HepG2 (cell line): ENCODE measurements at regions not wholly inside any gene's neighbourhood (a gene's known extent, or its start where the extent isn't known, plus 50 kb on each side); places are given as distances from the start of the nearest gene placed in this dataset.

Experiments
- ATAC-seq: fragments of 200-7000 bp; cut with Tn5 transposase; 3 replicates; pipeline ENCODE4 v1.9.1; 2020; ENCODE audit warnings: mild to moderate bottlenecking, moderate library complexity
- BruUV-seq: library from RNA; stranded (reverse); fragments of 400-500 nt; replicated peaks from 2 replicates; lab custom pipeline; 2021; lab: Mats Ljungman, UMichigan
- CTCF ChIA-PET: fragments of 300-600 bp; formaldehyde crosslinking; extraction: SDS; loops from one replicate; lab custom pipeline; 2021; ENCODE audit warnings: low total read pairs, inconsistent platforms, low intra/inter-chr PET ratio; lab: Yijun Ruan, JAX
- POLR2A ChIA-PET: fragments of 350-600 bp; sonication (Branson Sonifier 250); formaldehyde crosslinking; loops from one replicate; lab custom pipeline; 2020; ENCODE audit warnings: antibody characterized with exemption, inconsistent platforms; lab: Yijun Ruan, JAX
- DNase-seq: peaks from one replicate; pipeline ENCODE4 v3.0.0-alpha.2; 2015; ENCODE audit warnings: low spot score
- FAIRE-seq: peaks from 3 replicates; lab custom pipeline; 2011; peaks lifted over from hg19 to GRCh38; lab: Jason Lieb, UNC
- H2AFZ ChIP-seq: one replicate; pipeline ENCODE4 v1.6.1; 2011; ENCODE audit warnings: low read length, inconsistent platforms
- H3K27ac ChIP-seq: fragments of 300-600 bp; 3 replicates; pipeline ENCODE4 v1.8.0; 2011; ENCODE audit warnings: mixed run types, mild to moderate bottlenecking, mixed read lengths, low read length, inconsistent platforms; ENCODE audit not compliant: insufficient read depth; ENCODE audit errors: extremely low read length
- H3K27me3 ChIP-seq, 2 experiments: fragments of 200-600 bp in 1 of 2; 2 replicates in 1 of 2; 3 replicates in 1 of 2; pipeline versions ENCODE4 v1.6.0 to v1.8.0; 2011; ENCODE audit warnings: low read length in 2 of 2, mild to moderate bottlenecking in 2 of 2, moderate library complexity in 2 of 2, inconsistent platforms in 1 of 2; ENCODE audit not compliant: insufficient read depth in 2 of 2, control insufficient read depth in 1 of 2
- H3K36me3 ChIP-seq, 2 experiments: fragments of 200-600 bp in 1 of 2; replicated peaks in 1 of 2; 2 replicates in 1 of 2; 3 replicates in 1 of 2; pipeline versions ENCODE4 v1.5.1 to v1.8.0; 2011; ENCODE audit warnings: low read length in 2 of 2, inconsistent platforms in 1 of 2; ENCODE audit not compliant: insufficient read depth in 2 of 2, control insufficient read depth in 1 of 2
- H3K4me1 ChIP-seq: 2 replicates; pipeline ENCODE4 v1.5.1; 2012; ENCODE audit warnings: low read length, inconsistent platforms; ENCODE audit not compliant: insufficient read depth
- H3K4me2 ChIP-seq: 2 replicates; pipeline ENCODE4 v1.6.0; 2011; ENCODE audit warnings: low read depth, low read length, inconsistent platforms
- H3K4me3 ChIP-seq, 3 experiments: fragments of 200-600 bp in 1 of 3; sonication (generic), shearing (Covaris generic) in 1 of 3; replicated peaks in 1 of 3; 2 replicates each; pipeline ENCODE4 v1.5.1; 2011 to 2016; ENCODE audit warnings: low read length in 3 of 3, inconsistent platforms in 2 of 3, low read depth in 2 of 3, mild to moderate bottlenecking in 2 of 3, control low read depth in 1 of 3, mixed read lengths in 1 of 3; ENCODE audit not compliant: insufficient read depth in 1 of 3
- H3K79me2 ChIP-seq: one replicate; pipeline ENCODE4 v1.6.1; 2011; ENCODE audit warnings: low read length, inconsistent platforms; ENCODE audit not compliant: insufficient read depth
- H3K9ac ChIP-seq: 2 replicates; pipeline ENCODE4 v1.6.0; 2011; ENCODE audit warnings: mild to moderate bottlenecking, low read depth, low read length, inconsistent platforms; ENCODE audit not compliant: insufficient read depth
- H3K9me3 ChIP-seq: 2 replicates; pipeline ENCODE4 v1.5.1; 2012; ENCODE audit warnings: mild to moderate bottlenecking, low read length
- H4K20me1 ChIP-seq: 2 replicates; pipeline ENCODE4 v1.6.0; 2011; ENCODE audit warnings: inconsistent platforms, mild to moderate bottlenecking, low read length, moderate library complexity; ENCODE audit not compliant: insufficient read depth
- BCL6 ChIP-seq: IDR thresholded peaks from 2 replicates; pipeline ENCODE4 v1.6.1; 2016; ENCODE audit warnings: missing genetic modification reagents, missing compliant biosample characterization
- ISL2 ChIP-seq: sonication (generic); formaldehyde crosslinking; IDR thresholded peaks from 2 replicates; pipeline ENCODE4 v1.5.0; 2020; ENCODE audit warnings: missing genetic modification reagents
- MEIS1 ChIP-seq: sonication (generic); formaldehyde crosslinking; IDR thresholded peaks from 2 replicates; pipeline ENCODE4 v1.9.0; 2021; ENCODE audit warnings: mild to moderate bottlenecking, missing genetic modification reagents, moderate library complexity, borderline replicate concordance
- NFIC ChIP-seq: IDR thresholded peaks from 2 replicates; pipeline ENCODE4 v1.6.1; 2012; ENCODE audit warnings: mild to moderate bottlenecking, low read length, inconsistent platforms
- NR1H2 ChIP-seq: sonication (generic); formaldehyde crosslinking; IDR thresholded peaks from 2 replicates; pipeline ENCODE4 v1.8.1; 2022; ENCODE audit warnings: low read depth, missing genetic modification reagents, borderline replicate concordance
- RFX3 ChIP-seq: IDR thresholded peaks from 2 replicates; pipeline ENCODE4 v1.6.1; 2016; ENCODE audit warnings: missing biosample characterization, missing genetic modification reagents
- STAG1 ChIP-seq: sonication (generic); formaldehyde crosslinking; IDR thresholded peaks from 2 replicates; pipeline ENCODE4 v1.4.0; 2020; ENCODE audit warnings: missing genetic modification reagents
- STAT5B ChIP-seq: sonication (generic); formaldehyde crosslinking; IDR thresholded peaks from 2 replicates; pipeline ENCODE4 v1.4.0; 2020; ENCODE audit warnings: missing genetic modification reagents
- ZNF44 ChIP-seq: sonication (generic); formaldehyde crosslinking; IDR thresholded peaks from 2 replicates; pipeline ENCODE4 v1.5.1; 2020; ENCODE audit warnings: mild to moderate bottlenecking, missing genetic modification reagents
- WGBS: methylation state at CpG from one replicate; pipeline ENCODE4 v1.1.6; 2017; ENCODE audit warnings: low lambda C conversion rate; 5-methylcytosine and 5-hydroxymethylcytosine counted together
- in situ Hi-C: cut with HindIII; loops from 2 replicates; pipeline ENCODE4 v1.10.0; 2017; ENCODE audit warnings: low pct_unique_long_range_greater_than_20kb; ENCODE audit not compliant: extremely low pct_ligation_motif_present
- intact Hi-C: fragments of 100-400 bp; cut with micrococcal nuclease; formaldehyde crosslinking; loops from one replicate; pipeline ENCODE4 v1.10.0; 2022; ENCODE audit not compliant: unreplicated experiment
- TF ChIP-seq, protein P1 (sequence below): sonication (generic); formaldehyde crosslinking; IDR thresholded peaks from 2 replicates; pipeline ENCODE4 v1.5.1; 2020; ENCODE audit warnings: mild to moderate bottlenecking, moderate library complexity, missing genetic modification reagents
- TF ChIP-seq, protein P2 (sequence below): sonication (generic); formaldehyde crosslinking; conservative IDR thresholded peaks from 2 replicates; pipeline ENCODE4 v1.4.0; 2020; ENCODE audit warnings: mild to moderate bottlenecking, missing genetic modification reagents, moderate library complexity
- TF ChIP-seq, protein P3 (sequence below): sonication (generic); formaldehyde crosslinking; IDR thresholded peaks from 2 replicates; pipeline ENCODE4 v1.8.1; 2023; ENCODE audit warnings: missing genetic modification reagents, inconsistent platforms, borderline replicate concordance

DNA sequence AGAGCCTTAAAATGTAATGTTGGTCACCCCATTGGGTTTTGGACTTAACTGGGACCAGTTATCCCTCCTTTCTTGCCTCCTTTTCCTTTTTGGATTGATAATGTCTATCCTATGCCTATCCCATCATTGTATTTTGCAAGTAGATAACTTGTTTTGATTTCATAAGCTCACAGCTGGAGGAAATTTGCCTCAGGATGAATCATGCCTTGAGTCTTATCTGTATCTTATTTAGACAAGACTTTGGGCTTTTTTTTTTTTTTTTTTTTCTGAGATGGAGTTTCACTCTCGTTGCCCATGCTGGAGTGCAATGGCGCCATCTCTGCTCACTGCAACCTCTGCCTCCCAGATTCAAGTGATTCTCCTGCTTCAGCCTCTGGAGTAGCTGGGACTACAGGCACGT is 443.3 kb downstream of the DNAH5 start:
- DNase-seq = no peak
- H3K79me2 ChIP-seq = no peaks in the 10 kb centered on the region
- no peak for FAIRE-seq
- intact Hi-C loops (no loop called here), in situ Hi-C loops (no loop called here)
- POLR2A ChIA-PET = no interaction called here
- H3K27ac ChIP-seq = no peak overlapping the region
- no TSS peak for BruUV-seq
- no peak overlapping the region for H3K4me2 ChIP-seq
- H3K27me3 ChIP-seq = no peaks in the 10 kb centered on the region
- TF ChIP-seq STAT5B (CRISPR knock-in tag) (no peak), RFX3 (CRISPR knock-in tag) (no peak), NR1H2 (no peak), MEIS1 (CRISPR knock-in tag) (no peak)
- TF ChIP-seq, protein P1, sequence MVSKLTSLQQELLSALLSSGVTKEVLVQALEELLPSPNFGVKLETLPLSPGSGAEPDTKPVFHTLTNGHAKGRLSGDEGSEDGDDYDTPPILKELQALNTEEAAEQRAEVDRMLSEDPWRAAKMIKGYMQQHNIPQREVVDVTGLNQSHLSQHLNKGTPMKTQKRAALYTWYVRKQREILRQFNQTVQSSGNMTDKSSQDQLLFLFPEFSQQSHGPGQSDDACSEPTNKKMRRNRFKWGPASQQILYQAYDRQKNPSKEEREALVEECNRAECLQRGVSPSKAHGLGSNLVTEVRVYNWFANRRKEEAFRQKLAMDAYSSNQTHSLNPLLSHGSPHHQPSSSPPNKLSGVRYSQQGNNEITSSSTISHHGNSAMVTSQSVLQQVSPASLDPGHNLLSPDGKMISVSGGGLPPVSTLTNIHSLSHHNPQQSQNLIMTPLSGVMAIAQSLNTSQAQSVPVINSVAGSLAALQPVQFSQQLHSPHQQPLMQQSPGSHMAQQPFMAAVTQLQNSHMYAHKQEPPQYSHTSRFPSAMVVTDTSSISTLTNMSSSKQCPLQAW (CRISPR knock-in tag) = no peak
- H3K4me3 ChIP-seq = no peak overlapping the region
- no peak overlapping the region for H2AFZ ChIP-seq
- no peaks in the 10 kb centered on the region for H3K36me3 ChIP-seq
- CTCF ChIA-PET = no interaction called here
- H4K20me1 ChIP-seq = no peaks in the 10 kb centered on the region
- peaks cover 20% of the 10 kb centered on the region; the same call in 1 of the 2 replicates for H3K4me1 ChIP-seq
- no peak overlapping the region for H3K9ac ChIP-seq
- H3K9me3 ChIP-seq = peaks cover 66% of the 10 kb centered on the region
- no peak for ATAC-seq
- 4% methylated on average over 3 of the region's 3 CpGs for WGBS

DNA sequence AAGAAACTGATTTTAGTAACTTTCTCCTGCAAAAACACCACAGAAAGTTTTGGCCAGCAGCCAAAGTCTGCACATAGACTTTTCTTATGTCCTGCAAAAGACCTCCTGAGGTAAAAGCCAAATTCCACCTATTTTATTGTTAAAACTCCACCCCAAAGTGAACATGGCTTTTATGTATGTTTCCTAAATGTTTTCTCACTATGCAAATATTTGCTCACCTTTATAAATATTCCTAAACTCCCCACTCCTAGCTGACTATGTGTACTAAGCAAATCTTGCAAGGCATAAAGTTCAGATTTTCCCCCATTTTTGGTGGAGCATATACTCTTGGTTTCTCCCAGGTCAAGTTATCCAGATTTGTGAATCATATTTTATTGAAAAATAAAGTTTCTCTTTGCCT is 446.2 kb downstream of the DNAH5 start:
- intact Hi-C loops (no loop called here), in situ Hi-C loops (no loop called here)
- no TSS peak for BruUV-seq
- H3K4me3 ChIP-seq = no peak overlapping the region
- H3K27ac ChIP-seq = no peak overlapping the region
- H3K79me2 ChIP-seq = no peaks in the 10 kb centered on the region
- ATAC-seq (peak; percentile 81), FAIRE-seq (peak; percentile 23), DNase-seq (peak; percentile 41)
- no peaks in the 10 kb centered on the region for H4K20me1 ChIP-seq
- POLR2A ChIA-PET = no interaction called here
- peaks cover 64% of the 10 kb centered on the region for H3K9me3 ChIP-seq
- peaks cover 20% of the 10 kb centered on the region; the same call in 1 of the 2 replicates for H3K4me1 ChIP-seq
- H3K27me3 ChIP-seq = no peaks in the 10 kb centered on the region; a peak in 1 of 5 replicates
- no peak overlapping the region for H2AFZ ChIP-seq
- CTCF ChIA-PET = no interaction called here
- no peaks in the 10 kb centered on the region for H3K36me3 ChIP-seq
- no peak overlapping the region for H3K4me2 ChIP-seq
- no peak overlapping the region for H3K9ac ChIP-seq
- TF ChIP-seq NFIC = 0 out of 2 replicates have a peak, but pooled peaks have one; percentile 45
- TF ChIP-seq BCL6 (CRISPR knock-in tag) = 0 out of 2 replicates have a peak, but pooled peaks have one; percentile 13
- TF ChIP-seq ISL2 (CRISPR knock-in tag) = peak; percentile 37; the same call in 1 of the 2 replicates
- no peak for TF ChIP-seq ZNF44 (CRISPR knock-in tag)
- TF ChIP-seq, protein P2, sequence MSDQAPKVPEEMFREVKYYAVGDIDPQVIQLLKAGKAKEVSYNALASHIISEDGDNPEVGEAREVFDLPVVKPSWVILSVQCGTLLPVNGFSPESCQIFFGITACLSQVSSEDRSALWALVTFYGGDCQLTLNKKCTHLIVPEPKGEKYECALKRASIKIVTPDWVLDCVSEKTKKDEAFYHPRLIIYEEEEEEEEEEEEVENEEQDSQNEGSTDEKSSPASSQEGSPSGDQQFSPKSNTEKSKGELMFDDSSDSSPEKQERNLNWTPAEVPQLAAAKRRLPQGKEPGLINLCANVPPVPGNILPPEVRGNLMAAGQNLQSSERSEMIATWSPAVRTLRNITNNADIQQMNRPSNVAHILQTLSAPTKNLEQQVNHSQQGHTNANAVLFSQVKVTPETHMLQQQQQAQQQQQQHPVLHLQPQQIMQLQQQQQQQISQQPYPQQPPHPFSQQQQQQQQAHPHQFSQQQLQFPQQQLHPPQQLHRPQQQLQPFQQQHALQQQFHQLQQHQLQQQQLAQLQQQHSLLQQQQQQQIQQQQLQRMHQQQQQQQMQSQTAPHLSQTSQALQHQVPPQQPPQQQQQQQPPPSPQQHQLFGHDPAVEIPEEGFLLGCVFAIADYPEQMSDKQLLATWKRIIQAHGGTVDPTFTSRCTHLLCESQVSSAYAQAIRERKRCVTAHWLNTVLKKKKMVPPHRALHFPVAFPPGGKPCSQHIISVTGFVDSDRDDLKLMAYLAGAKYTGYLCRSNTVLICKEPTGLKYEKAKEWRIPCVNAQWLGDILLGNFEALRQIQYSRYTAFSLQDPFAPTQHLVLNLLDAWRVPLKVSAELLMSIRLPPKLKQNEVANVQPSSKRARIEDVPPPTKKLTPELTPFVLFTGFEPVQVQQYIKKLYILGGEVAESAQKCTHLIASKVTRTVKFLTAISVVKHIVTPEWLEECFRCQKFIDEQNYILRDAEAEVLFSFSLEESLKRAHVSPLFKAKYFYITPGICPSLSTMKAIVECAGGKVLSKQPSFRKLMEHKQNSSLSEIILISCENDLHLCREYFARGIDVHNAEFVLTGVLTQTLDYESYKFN = peak; percentile 57; the same call in 1 of the 2 replicates
- TF ChIP-seq STAG1 (CRISPR knock-in tag) = no peak
- TF ChIP-seq, protein P3, sequence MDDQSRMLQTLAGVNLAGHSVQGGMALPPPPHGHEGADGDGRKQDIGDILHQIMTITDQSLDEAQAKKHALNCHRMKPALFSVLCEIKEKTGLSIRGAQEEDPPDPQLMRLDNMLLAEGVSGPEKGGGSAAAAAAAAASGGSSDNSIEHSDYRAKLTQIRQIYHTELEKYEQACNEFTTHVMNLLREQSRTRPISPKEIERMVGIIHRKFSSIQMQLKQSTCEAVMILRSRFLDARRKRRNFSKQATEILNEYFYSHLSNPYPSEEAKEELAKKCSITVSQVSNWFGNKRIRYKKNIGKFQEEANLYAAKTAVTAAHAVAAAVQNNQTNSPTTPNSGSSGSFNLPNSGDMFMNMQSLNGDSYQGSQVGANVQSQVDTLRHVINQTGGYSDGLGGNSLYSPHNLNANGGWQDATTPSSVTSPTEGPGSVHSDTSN (CRISPR knock-in tag) = no peak
